WTC11 (cell line): ENCODE measurements at regions not wholly inside any gene's neighbourhood (a gene's known extent, or its start where the extent isn't known, plus 50 kb on each side); places are given as distances from the start of the nearest gene placed in this dataset.

Experiments
- ATAC-seq: fragments of 200-7000 bp; cut with Tn5 transposase; 2 replicates; pipeline ENCODE4 v1.10.0; 2021; ENCODE audit warnings: mild to moderate bottlenecking, moderate library complexity
- CTCF ChIA-PET: fragments of 300-600 bp; sonication (Branson Sonifier 250); formaldehyde crosslinking; loops from one replicate; lab custom pipeline; 2021; ENCODE audit warnings: antibody characterized with exemption; lab: Charles Lee
- POLR2A ChIA-PET: fragments of 350-600 bp; sonication (Branson Sonifier 250); formaldehyde crosslinking; loops from one replicate; lab custom pipeline; 2021; ENCODE audit warnings: antibody characterized with exemption; lab: Charles Lee
- DNase-seq: peaks from one replicate; pipeline ENCODE4 v3.0.0; 2021; ENCODE audit warnings: low spot score
- H3K27ac Mint-ChIP-seq: 2 replicates; pipeline ENCODE4 v1.8.0; 2021; ENCODE audit warnings: mixed read lengths
- H3K27me3 Mint-ChIP-seq: 2 replicates; pipeline ENCODE4 v1.8.0; 2021; ENCODE audit warnings: low read depth, mild to moderate bottlenecking, moderate library complexity, mixed read lengths
- H3K36me3 Mint-ChIP-seq: 2 replicates; pipeline ENCODE4 v1.8.0; 2021; ENCODE audit warnings: mixed read lengths
- H3K4me1 Mint-ChIP-seq: 2 replicates; pipeline ENCODE4 v1.8.0; 2022; ENCODE audit warnings: mixed read lengths
- H3K4me3 Mint-ChIP-seq: 2 replicates; pipeline ENCODE4 v1.8.0; 2021; ENCODE audit warnings: mild to moderate bottlenecking, moderate library complexity, mixed read lengths
- H3K9me3 Mint-ChIP-seq: 2 replicates; pipeline ENCODE4 v1.8.0; 2021; ENCODE audit warnings: mixed read lengths
- AFF4 ChIP-seq: sonication (generic); formaldehyde crosslinking; IDR thresholded peaks from 2 replicates; pipeline ENCODE4 v1.8.1; 2023; ENCODE audit warnings: mild to moderate bottlenecking, missing genetic modification reagents, borderline replicate concordance
- AR ChIP-seq: fragments of 250-450 bp; sonication (Bioruptor Pico); IDR thresholded peaks from 2 replicates; pipeline ENCODE4 v1.9.0; 2021; ENCODE audit warnings: mild to moderate bottlenecking
- CREB1 ChIP-seq: sonication (generic); formaldehyde crosslinking; IDR thresholded peaks from 2 replicates; pipeline ENCODE4 v1.8.0; 2023; ENCODE audit warnings: mild to moderate bottlenecking, missing genetic modification reagents
- CREM ChIP-seq: sonication (generic); formaldehyde crosslinking; IDR thresholded peaks from 2 replicates; pipeline ENCODE4 v1.8.1; 2022; ENCODE audit warnings: mild to moderate bottlenecking, missing genetic modification reagents, moderate library complexity
- FOXJ3 ChIP-seq: sonication (generic); formaldehyde crosslinking; IDR thresholded peaks from 2 replicates; pipeline ENCODE4 v1.9.0; 2021; ENCODE audit warnings: missing genetic modification reagents, mild to moderate bottlenecking, borderline replicate concordance
- JAZF1 ChIP-seq: fragments of 250-450 bp; sonication (Bioruptor Pico); IDR thresholded peaks from 2 replicates; pipeline ENCODE4 v1.9.0; 2021; ENCODE audit warnings: moderate library complexity, mild to moderate bottlenecking, inconsistent platforms
- MXD4 ChIP-seq: fragments of 250-450 bp; sonication (Bioruptor Pico); IDR thresholded peaks from 2 replicates; pipeline ENCODE4 v1.8.0; 2021; ENCODE audit warnings: mild to moderate bottlenecking, moderate library complexity, borderline replicate concordance
- NR1H2 ChIP-seq: sonication (generic); formaldehyde crosslinking; IDR thresholded peaks from 2 replicates; pipeline ENCODE4 v1.9.0; 2021; ENCODE audit warnings: mild to moderate bottlenecking, moderate library complexity, missing genetic modification reagents
- NR2C2 ChIP-seq: sonication (generic); formaldehyde crosslinking; IDR thresholded peaks from 2 replicates; pipeline ENCODE4 v1.8.0; 2022; ENCODE audit warnings: mild to moderate bottlenecking, missing genetic modification reagents
- NR3C1 ChIP-seq: sonication (generic); formaldehyde crosslinking; conservative IDR thresholded peaks from 2 replicates; pipeline ENCODE4 v1.8.1; 2023; ENCODE audit warnings: low read depth, mild to moderate bottlenecking, missing genetic modification reagents
- TP53 ChIP-seq: sonication (generic); formaldehyde crosslinking; IDR thresholded peaks from 2 replicates; pipeline ENCODE4 v1.8.1; 2023; ENCODE audit warnings: mild to moderate bottlenecking, missing genetic modification reagents
- USF1 ChIP-seq: sonication (generic); formaldehyde crosslinking; IDR thresholded peaks from 2 replicates; pipeline ENCODE4 v1.8.0; 2022; ENCODE audit warnings: mild to moderate bottlenecking, missing genetic modification reagents
- ZNF138 ChIP-seq: sonication (generic); formaldehyde crosslinking; conservative IDR thresholded peaks from 2 replicates; pipeline ENCODE4 v1.8.1; 2022; ENCODE audit warnings: mild to moderate bottlenecking, moderate library complexity, missing genetic modification reagents
- ZNF263 ChIP-seq: sonication (generic); formaldehyde crosslinking; IDR thresholded peaks from 2 replicates; pipeline ENCODE4 v1.8.1; 2022; ENCODE audit warnings: low read depth, mild to moderate bottlenecking, moderate library complexity, missing genetic modification reagents
- ZNF396 ChIP-seq: fragments of 250-450 bp; sonication (Bioruptor Pico); IDR thresholded peaks from 2 replicates; pipeline ENCODE4 v1.8.0; 2021; ENCODE audit warnings: mild to moderate bottlenecking, moderate library complexity, borderline replicate concordance
- ZSCAN18 ChIP-seq: fragments of 250-450 bp; sonication (Bioruptor Pico); IDR thresholded peaks from 2 replicates; pipeline ENCODE4 v2.1.2; 2022; ENCODE audit warnings: mild to moderate bottlenecking, moderate library complexity

- ChIA-PET CTCF (no interaction called here), POLR2A (no interaction called here)
- Mint-ChIP-seq H3K27me3 (no peaks in the 10 kb centered on the region), H3K4me3 (no peak overlapping the region), H3K9me3 (peaks cover under 1% of the 10 kb centered on the region; the same call in 1 of the 2 replicates), H3K4me1 (no peaks in the 10 kb centered on the region), H3K27ac (no peak overlapping the region), H3K36me3 (no peaks in the 10 kb centered on the region)
- TF ChIP-seq ZNF138 (CRISPR knock-in tag) = no peak
- TF ChIP-seq NR3C1 = no peak
- no peak for TF ChIP-seq FOXJ3 (CRISPR knock-in tag)
- TF ChIP-seq ZNF263 = no peak
- TF ChIP-seq CREB1 (CRISPR knock-in tag) = no peak
- TF ChIP-seq CREM (CRISPR knock-in tag) = no peak
- no peak for TF ChIP-seq AFF4 (CRISPR knock-in tag)
- TF ChIP-seq TP53 (CRISPR knock-in tag) = no peak
- no peak for TF ChIP-seq NR1H2 (CRISPR knock-in tag)
- no peak for TF ChIP-seq USF1 (CRISPR knock-in tag)
- ATAC-seq (no peak), DNase-seq (no peak)
Measured at GRCh38 chr21:16674949-16675348, 837.9 kb upstream of the CXADR start.

GRCh38 chr21:16676391-16676790 lies 836.5 kb upstream of the CXADR start:
- POLR2A ChIA-PET = no interaction called here
- Mint-ChIP-seq H3K27ac (no peak overlapping the region), H3K4me1 (no peaks in the 10 kb centered on the region), H3K4me3 (no peak overlapping the region)
- DNase-seq = no peak
- TF ChIP-seq JAZF1 (no peak), NR2C2 (no peak), AR (CRISPR knock-in tag) (no peak), MXD4 (CRISPR knock-in tag) (no peak), ZSCAN18 (no peak), ZNF396 (CRISPR knock-in tag) (no peak)
- TF ChIP-seq, all 79 proteins: peak for 0
- CTCF ChIA-PET = no interaction called here
- H3K36me3 Mint-ChIP-seq = peaks cover 5% of the 10 kb centered on the region; the same call in 1 of the 2 replicates
- H3K9me3 Mint-ChIP-seq = peaks cover 15% of the 10 kb centered on the region
- no peaks in the 10 kb centered on the region for H3K27me3 Mint-ChIP-seq
- ATAC-seq = no peak
